GM21723 (cell line): ENCODE measurements at regions not wholly inside any gene's neighbourhood (a gene's known extent, or its start where the extent isn't known, plus 50 kb on each side); places are given as distances from the start of the nearest gene placed in this dataset.
A peak's percentile ranks its signal among the peaks of the same experiment; 100 is the strongest.

Experiments used
- ATAC-seq: cut with Tn5 transposase; IDR thresholded peaks from one replicate; pipeline ENCODE4 v1.9.1; 2021; ENCODE audit warnings: mild to moderate bottlenecking, moderate library complexity; ENCODE audit not compliant: unreplicated experiment

GRCh38 chr13:50691681-50692263 is 151.7 kb downstream of the DLEU7 start:
- ATAC-seq, result no peak

- ATAC-seq, result no peak
Measured at GRCh38 chr13:50692396-50692915, 151.0 kb downstream of the DLEU7 start.

- ATAC-seq, result no peak
Measured at GRCh38 chr13:50693727-50694126, 149.8 kb downstream of the DLEU7 start.

GRCh38 chr13:50697746-50698539 is 145.5 kb downstream of the DLEU7 start:
- no peak for ATAC-seq

- ATAC-seq, result no peak
Measured at GRCh38 chr13:50699874-50700663, 143.4 kb downstream of the DLEU7 start.

- no peak for ATAC-seq
Measured at GRCh38 chr13:50700664-50701305, 142.7 kb downstream of the DLEU7 start.

GRCh38 chr13:50701469-50701868 is 142.0 kb downstream of the DLEU7 start:
- ATAC-seq, result no peak

GRCh38 chr13:50706505-50706904 is 137.0 kb downstream of the DLEU7 start:
- ATAC-seq, result no peak

- no peak for ATAC-seq
Measured at GRCh38 chr13:50707628-50708027, 135.9 kb downstream of the DLEU7 start.

- no peak for ATAC-seq
Measured at GRCh38 chr13:50708461-50708860, 135.0 kb downstream of the DLEU7 start.

- no peak for ATAC-seq
Measured at GRCh38 chr13:50709058-50709457, 134.4 kb downstream of the DLEU7 start.

- ATAC-seq, result no peak
Measured at GRCh38 chr13:50711131-50711815, 132.2 kb downstream of the DLEU7 start.

GRCh38 chr13:50711996-50712395 is 131.5 kb downstream of the DLEU7 start:
- no peak for ATAC-seq

- ATAC-seq, result no peak
Measured at GRCh38 chr13:50712456-50712855, 131.0 kb downstream of the DLEU7 start.

GRCh38 chr13:50712881-50713280 is 130.6 kb downstream of the DLEU7 start:
- ATAC-seq, result no peak

- ATAC-seq, result peak; percentile 81
Measured at GRCh38 chr13:50713523-50714248, 129.8 kb downstream of the DLEU7 start.

GRCh38 chr13:50714891-50715290 is 128.6 kb downstream of the DLEU7 start:
- ATAC-seq, result no peak

- no peak for ATAC-seq
Measured at GRCh38 chr13:50715402-50716146, 127.9 kb downstream of the DLEU7 start.
